Pancreas (tissue), 10 donors: ENCODE measurements at regions not wholly inside any gene's neighbourhood (a gene's known extent, or its start where the extent isn't known, plus 50 kb on each side); places are given as distances from the start of the nearest gene placed in this dataset.

Source experiments
- ATAC-seq, 4 donors: fragments of 200-7000 bp; cut with Tn5 transposase; one replicate each; pipeline versions ENCODE4 v1.8.0 to v1.9.1; 2020; ENCODE audit warnings: mild to moderate bottlenecking in 4 of 4, moderate library complexity in 4 of 4
- DNase-seq, 6 donors: peaks; one replicate each; pipeline ENCODE4 v3.0.0-alpha.2; 2020
- FAIRE-seq: peaks from 2 replicates; lab custom pipeline; 2012; peaks lifted over from hg19 to GRCh38; lab: Jason Lieb, UNC
- H3K27ac ChIP-seq, 4 donors: fragments of 200-600 bp; sonication (generic); 1 replicate in 3 of 4; 2 replicates in 1 of 4; pipeline versions ENCODE4 v1.5.0 to v1.8.0; 2020
- H3K27me3 ChIP-seq, 4 donors: fragments of 200-600 bp; one replicate each; pipeline ENCODE4 v1.8.0; 2021
- H3K36me3 ChIP-seq, 3 donors: fragments of 200-600 bp; sonication (generic) in 1 of 3; one replicate each; pipeline versions ENCODE4 v1.5.0 to v1.8.0; 2020 to 2021
- H3K4me1 ChIP-seq, 3 donors: fragments of 200-600 bp; one replicate each; pipeline ENCODE4 v1.8.0; 2021
- H3K4me3 ChIP-seq, 4 donors: fragments of 200-600 bp; sonication (generic) in 2 of 4; one replicate each; pipeline versions ENCODE4 v1.5.0 to v1.8.0; 2020 to 2021
- H3K9me3 ChIP-seq, 4 donors: fragments of 200-600 bp; one replicate each; pipeline ENCODE4 v1.8.0; 2021
- WGBS, 2 donors: extraction: QIAGEN DNeasy Blood & Tissue Kit; methylation state at CpG; one replicate each; pipeline ENCODE4 v1.1.7; 2013; 5-methylcytosine and 5-hydroxymethylcytosine counted together
- intact Hi-C, 3 donors: fragments of 100-400 bp; cut with DNase I; formaldehyde crosslinking; loops; one replicate each; pipeline versions ENCODE4 v1.11.1 to v1.14.2; 2022
- TF ChIP-seq, protein P1 (sequence below), 4 donors: fragments of 200-600 bp; sonication (generic) in 3 of 4; IDR thresholded peaks; one replicate each; pipeline versions ENCODE4 v1.5.0 to v1.8.0; 2021; ENCODE audit warnings: antibody characterized with exemption in 4 of 4
- donor health status: healthy with polysubstance abuse.
- donor health status: DM: no; HTN: no; CAD: no; lungs with moderate emphysema.
- donor health status: DM: no; HTN: no; CAD: no.
- donor health status: control.
- donor health status: control.
- donor health status: Bipolar disorder and iron deficiency.
- donor health status: DM: yes; HTN: yes; CAD: no.
- donor health status: DM: no; HTN: no; CAD: no.
- donor health status: DM: no; HTN: no; CAD: no.
- donor health status: DM: yes; HTN: yes; CAD: no.

- FAIRE-seq, result no peak
- no peak for ATAC-seq
- Histone ChIP-seq H3K4me1 (no peaks in the 10 kb centered on the region), H3K27me3 (no peaks in the 10 kb centered on the region), H3K9me3 (no peaks in the 10 kb centered on the region), H3K4me3 (no peak overlapping the region), H3K27ac (no peak overlapping the region), H3K36me3 (no peaks in the 10 kb centered on the region)
- intact Hi-C loops, result no loop called here
- TF ChIP-seq, protein P1, sequence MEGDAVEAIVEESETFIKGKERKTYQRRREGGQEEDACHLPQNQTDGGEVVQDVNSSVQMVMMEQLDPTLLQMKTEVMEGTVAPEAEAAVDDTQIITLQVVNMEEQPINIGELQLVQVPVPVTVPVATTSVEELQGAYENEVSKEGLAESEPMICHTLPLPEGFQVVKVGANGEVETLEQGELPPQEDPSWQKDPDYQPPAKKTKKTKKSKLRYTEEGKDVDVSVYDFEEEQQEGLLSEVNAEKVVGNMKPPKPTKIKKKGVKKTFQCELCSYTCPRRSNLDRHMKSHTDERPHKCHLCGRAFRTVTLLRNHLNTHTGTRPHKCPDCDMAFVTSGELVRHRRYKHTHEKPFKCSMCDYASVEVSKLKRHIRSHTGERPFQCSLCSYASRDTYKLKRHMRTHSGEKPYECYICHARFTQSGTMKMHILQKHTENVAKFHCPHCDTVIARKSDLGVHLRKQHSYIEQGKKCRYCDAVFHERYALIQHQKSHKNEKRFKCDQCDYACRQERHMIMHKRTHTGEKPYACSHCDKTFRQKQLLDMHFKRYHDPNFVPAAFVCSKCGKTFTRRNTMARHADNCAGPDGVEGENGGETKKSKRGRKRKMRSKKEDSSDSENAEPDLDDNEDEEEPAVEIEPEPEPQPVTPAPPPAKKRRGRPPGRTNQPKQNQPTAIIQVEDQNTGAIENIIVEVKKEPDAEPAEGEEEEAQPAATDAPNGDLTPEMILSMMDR (IDR thresholded peaks at IDR 0.05), result no peak
- DNase-seq, result no peak
Observed at GRCh38 chr1:88029899-88030298, 654.2 kb upstream of the PKN2 start.

DNA sequence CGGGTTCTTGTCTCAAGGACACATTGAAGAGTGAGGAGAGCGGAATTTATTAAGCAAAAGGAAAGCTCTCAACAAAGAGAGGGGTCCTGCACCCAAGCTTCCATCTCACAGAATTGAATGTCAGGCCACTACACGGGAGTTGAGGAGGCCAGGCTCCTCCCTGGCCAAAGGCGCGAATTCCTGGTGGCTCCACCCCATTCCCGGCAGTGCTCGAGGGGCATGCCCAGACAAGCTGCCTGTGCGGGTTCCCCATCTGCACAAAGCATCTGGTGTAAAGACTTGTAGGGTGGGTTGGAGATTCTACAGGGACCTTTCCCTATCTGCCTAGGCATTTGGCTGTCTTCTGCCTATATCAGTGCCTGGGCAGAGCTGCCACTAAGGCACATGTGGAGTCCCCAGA is 648.5 kb upstream of the PKN2 start:
- ATAC-seq, result no peak
- intact Hi-C loops, result no loop called here
- no peaks in the 10 kb centered on the region for H3K27me3 ChIP-seq
- no peak overlapping the region for H3K4me3 ChIP-seq
- no peaks in the 10 kb centered on the region for H3K4me1 ChIP-seq
- no peaks in the 10 kb centered on the region for H3K36me3 ChIP-seq
- DNase-seq, result no peak
- no peaks in the 10 kb centered on the region for H3K9me3 ChIP-seq
- no peak for FAIRE-seq
- 87 to 91% methylated on average over 8 of the region's 8 CpGs for WGBS, 2 donors
- H3K27ac ChIP-seq, result no peak overlapping the region
- TF ChIP-seq, protein P1 (IDR thresholded peaks at IDR 0.05), result no peak

DNA sequence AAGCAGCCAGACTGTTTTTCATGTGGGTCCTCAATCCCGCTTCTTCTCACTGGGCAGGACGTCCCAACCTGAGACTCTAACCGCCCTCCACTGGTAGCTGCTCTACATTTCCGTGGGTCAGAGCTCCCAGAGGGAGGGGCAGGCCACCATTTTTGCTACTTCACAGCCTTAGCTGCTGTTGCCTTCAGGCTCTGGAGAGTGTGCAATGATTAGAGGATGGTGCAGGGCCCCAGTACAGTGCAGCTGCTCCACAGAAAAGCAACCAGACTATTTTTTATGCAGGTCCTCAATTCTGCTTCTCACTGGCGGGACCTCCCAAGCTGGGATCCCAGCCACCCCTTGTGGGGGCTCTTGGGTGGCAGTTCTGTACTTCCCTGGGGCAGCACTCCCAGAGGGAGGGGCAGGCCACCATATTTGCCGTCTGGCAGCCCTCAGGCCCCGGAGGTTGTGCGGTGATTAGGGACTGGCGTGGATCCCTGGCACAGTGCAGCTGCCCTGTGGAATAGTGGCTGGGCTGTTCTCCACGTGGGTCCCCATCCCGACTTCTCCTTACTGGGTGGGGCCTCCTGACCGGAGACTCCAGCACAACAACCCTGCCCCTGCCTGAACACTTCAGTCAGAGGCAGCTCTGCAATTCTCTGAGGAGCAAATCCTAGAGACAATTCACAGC is 647.6 kb upstream of the PKN2 start:
- 70 to 79% methylated on average over 12 of the region's 12 CpGs for WGBS, 2 donors
- Histone ChIP-seq H3K9me3 (no peaks in the 10 kb centered on the region), H3K4me1 (no peaks in the 10 kb centered on the region), H3K4me3 (no peak overlapping the region), H3K27ac (no peak overlapping the region), H3K36me3 (no peaks in the 10 kb centered on the region), H3K27me3 (no peaks in the 10 kb centered on the region)
- no peak for ATAC-seq
- intact Hi-C loops, result no loop called here
- FAIRE-seq, result no peak
- TF ChIP-seq, protein P1 (IDR thresholded peaks at IDR 0.05), result no peak
- DNase-seq, result no peak

DNA sequence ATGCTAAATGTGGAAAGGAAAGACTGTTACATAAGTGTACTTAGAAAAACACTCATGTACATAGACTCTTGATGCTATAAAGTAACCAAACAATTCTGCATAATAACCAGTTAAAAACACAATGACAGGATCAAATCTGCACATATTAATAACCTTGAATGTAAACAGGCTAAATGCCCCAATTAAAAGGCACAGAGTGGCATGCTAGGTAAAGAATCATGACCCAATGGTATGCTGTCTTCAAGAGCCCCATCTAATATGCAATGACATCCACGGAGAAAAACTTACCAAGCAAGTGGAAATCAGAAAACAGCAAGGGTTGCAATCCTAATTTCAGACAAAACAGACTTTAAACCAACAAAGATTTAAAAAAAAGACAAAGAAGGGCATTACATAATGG is 644.8 kb upstream of the PKN2 start:
- FAIRE-seq, result no peak
- WGBS, 2 donors, result 72 to 81% methylated on average over 1 of the region's 1 CpG
- intact Hi-C loops, result no loop called here
- TF ChIP-seq, protein P1 (IDR thresholded peaks at IDR 0.05), result no peak
- Histone ChIP-seq H3K9me3 (no peaks in the 10 kb centered on the region), H3K27me3 (no peaks in the 10 kb centered on the region), H3K36me3 (no peaks in the 10 kb centered on the region), H3K4me3 (no peak overlapping the region), H3K27ac (no peak overlapping the region), H3K4me1 (no peaks in the 10 kb centered on the region)
- ATAC-seq, result no peak
- DNase-seq, result no peak

- no peak for FAIRE-seq
- no peaks in the 10 kb centered on the region for H3K27me3 ChIP-seq
- DNase-seq, result no peak
- no peak overlapping the region for H3K4me3 ChIP-seq
- no peaks in the 10 kb centered on the region for H3K4me1 ChIP-seq
- ATAC-seq, result no peak
- intact Hi-C loops, result no loop called here
- TF ChIP-seq, protein P1 (IDR thresholded peaks at IDR 0.05), result no peak
- no peak overlapping the region for H3K27ac ChIP-seq
- H3K36me3 ChIP-seq, result no peaks in the 10 kb centered on the region
- H3K9me3 ChIP-seq, result no peaks in the 10 kb centered on the region
Observed at GRCh38 chr1:88043834-88044233, 640.2 kb upstream of the PKN2 start.
